SK-MEL-5 (cell line): ENCODE measurements at regions not wholly inside any gene's neighbourhood (a gene's known extent, or its start where the extent isn't known, plus 50 kb on each side); places are given as distances from the start of the nearest gene placed in this dataset.

Experiments used
- DNase-seq: peaks from one replicate; pipeline ENCODE4 v3.0.0-alpha.2; 2016; ENCODE audit warnings: low read depth, low spot score
- in situ Hi-C: cut with HindIII; loops from 2 replicates; pipeline ENCODE4 v1.10.0; 2016; ENCODE audit warnings: low sequenced_read_pairs, high pct_unique_total_duplicates, low pct_unique_long_range_greater_than_20kb

- no peak for DNase-seq
- in situ Hi-C loops = no loop called here
Measured at GRCh38 chr4:89365776-89366175, 58.2 kb upstream of the GPRIN3 start.

GRCh38 chr4:89365375-89365774 is 57.8 kb upstream of the GPRIN3 start:
- in situ Hi-C loops = no loop called here
- DNase-seq = no peak

GRCh38 chr4:89364541-89364940 is 56.9 kb upstream of the GPRIN3 start:
- in situ Hi-C loops = no loop called here
- no peak for DNase-seq

- in situ Hi-C loops = no loop called here
- peak; percentile 55 for DNase-seq
Measured at GRCh38 chr4:89363786-89364185, 56.2 kb upstream of the GPRIN3 start.

- in situ Hi-C loops = no loop called here
- DNase-seq = no peak
Measured at GRCh38 chr4:89358935-89359638, 51.5 kb upstream of the GPRIN3 start.

- in situ Hi-C loops = no loop called here
- no peak for DNase-seq
Measured at GRCh38 chr4:89357787-89358186, 50.2 kb upstream of the GPRIN3 start.
